A673 (cell line): ENCODE measurements at regions not wholly inside any gene's neighbourhood (a gene's known extent, or its start where the extent isn't known, plus 50 kb on each side); places are given as distances from the start of the nearest gene placed in this dataset.

Source experiments
- BruUV-seq: library from RNA; stranded (reverse); fragments of 400-500 nt; replicated peaks from 2 replicates; lab custom pipeline; 2021; lab: Mats Ljungman, UMichigan
- CTCF ChIA-PET: fragments of 300-600 bp; sonication (Branson Sonifier 250); formaldehyde crosslinking; loops from one replicate; lab custom pipeline; 2022; ENCODE audit warnings: antibody characterized with exemption; lab: Charles Lee
- POLR2A ChIA-PET: fragments of 300-600 bp; sonication (Branson Sonifier 250); formaldehyde crosslinking; loops from one replicate; lab custom pipeline; 2022; ENCODE audit warnings: antibody characterized with exemption; ENCODE audit not compliant: low non-redundant PET; lab: Charles Lee
- DNase-seq: peaks from one replicate; pipeline ENCODE4 v3.0.0-alpha.2; 2015; ENCODE audit warnings: low spot score
- H3K27ac ChIP-seq: fragments of 200-600 bp; sonication (generic); 2 replicates; pipeline ENCODE4 v1.5.1; 2016; ENCODE audit warnings: mixed run types, low read depth, mild to moderate bottlenecking, mixed read lengths, antibody characterized with exemption, low read length; ENCODE audit not compliant: poor library complexity, severe bottlenecking
- H3K27me3 ChIP-seq: fragments of 200-600 bp; sonication (generic); replicated peaks from 2 replicates; pipeline ENCODE4 v1.6.1; 2017; ENCODE audit warnings: mixed run types, low read depth, mild to moderate bottlenecking, mixed read lengths, antibody characterized with exemption, low read length; ENCODE audit not compliant: insufficient read depth, poor library complexity
- H3K36me3 ChIP-seq: fragments of 200-600 bp; sonication (generic); 2 replicates; pipeline ENCODE4 v1.6.1; 2016; ENCODE audit warnings: mixed run types, mild to moderate bottlenecking, mixed read lengths, antibody characterized with exemption, low read length; ENCODE audit not compliant: insufficient read depth, poor library complexity, severe bottlenecking
- H3K4me1 ChIP-seq: fragments of 200-600 bp; sonication (generic); 2 replicates; pipeline ENCODE4 v1.6.1; 2017; ENCODE audit warnings: mixed run types, mild to moderate bottlenecking, mixed read lengths, antibody characterized with exemption, low read length; ENCODE audit not compliant: insufficient read depth, poor library complexity, severe bottlenecking
- H3K4me3 ChIP-seq: fragments of 200-600 bp; sonication (generic); 2 replicates; pipeline ENCODE4 v1.5.1; 2016; ENCODE audit warnings: low read depth, mixed run types, mild to moderate bottlenecking, mixed read lengths, low read length; ENCODE audit not compliant: poor library complexity, severe bottlenecking
- H3K9me3 ChIP-seq: fragments of 200-600 bp; sonication (generic); 2 replicates; pipeline ENCODE4 v1.6.1; 2016; ENCODE audit warnings: mixed run types, low read depth, mild to moderate bottlenecking, mixed read lengths, antibody characterized with exemption, low read length; ENCODE audit not compliant: poor library complexity, severe bottlenecking
- CTCF ChIP-seq: fragments of 300-800, 200-600 bp; sonication (generic); conservative IDR thresholded peaks from 2 replicates; pipeline ENCODE4 v1.5.1; 2017; ENCODE audit warnings: low read depth, mild to moderate bottlenecking, antibody characterized with exemption, low read length, moderate library complexity, mixed read lengths
- EZH2 ChIP-seq: fragments of 200-600 bp; sonication (generic); IDR thresholded peaks from 2 replicates; pipeline ENCODE4 v1.6.1; 2017; ENCODE audit warnings: borderline replicate concordance, low read depth, mild to moderate bottlenecking, mixed read lengths, antibody characterized with exemption, low read length; ENCODE audit not compliant: poor library complexity, severe bottlenecking
- intact Hi-C: fragments of 100-400 bp; cut with micrococcal nuclease; formaldehyde crosslinking; loops from one replicate; pipeline ENCODE4 v1.10.0; 2022; ENCODE audit not compliant: unreplicated experiment

GRCh38 chr22:47267513-47268282 is 505.2 kb downstream of the TBC1D22A start:
- Histone ChIP-seq H3K27me3 (peaks cover 5% of the 10 kb centered on the region), H3K4me1 (no peaks in the 10 kb centered on the region), H3K27ac (no peak overlapping the region), H3K36me3 (no peaks in the 10 kb centered on the region), H3K4me3 (no peak overlapping the region), H3K9me3 (no peaks in the 10 kb centered on the region)
- BruUV-seq: no TSS peak
- intact Hi-C loops: no loop called here
- CTCF ChIA-PET: no interaction called here
- DNase-seq: no peak
- TF ChIP-seq EZH2: no peak
- TF ChIP-seq CTCF: no peak
- POLR2A ChIA-PET: no interaction called here

GRCh38 chr22:47266329-47266728 is 503.9 kb downstream of the TBC1D22A start:
- CTCF ChIA-PET: no interaction called here
- Histone ChIP-seq H3K4me1 (no peaks in the 10 kb centered on the region), H3K27me3 (peaks cover 5% of the 10 kb centered on the region), H3K27ac (no peak overlapping the region), H3K9me3 (no peaks in the 10 kb centered on the region), H3K36me3 (no peaks in the 10 kb centered on the region), H3K4me3 (no peak overlapping the region)
- POLR2A ChIA-PET: interaction anchor here (0.6 kb wide), 1 partner anchor 156 kb away, joined by 4 read pairs; no protein-coding TSS in a partner anchor
- no peak for DNase-seq
- intact Hi-C loops: no loop called here
- BruUV-seq: no TSS peak
- TF ChIP-seq EZH2 (no peak), CTCF (no peak)

GRCh38 chr22:47260551-47260950 is 498.1 kb downstream of the TBC1D22A start:
- H3K4me3 ChIP-seq: no peak overlapping the region
- no TSS peak for BruUV-seq
- no peak overlapping the region for H3K27ac ChIP-seq
- ChIA-PET CTCF (no interaction called here), POLR2A (no interaction called here)
- no peaks in the 10 kb centered on the region for H3K36me3 ChIP-seq
- no peaks in the 10 kb centered on the region for H3K9me3 ChIP-seq
- no peak for DNase-seq
- H3K27me3 ChIP-seq: peaks cover 9% of the 10 kb centered on the region
- TF ChIP-seq EZH2 (no peak), CTCF (no peak)
- no peaks in the 10 kb centered on the region for H3K4me1 ChIP-seq
- intact Hi-C loops: no loop called here
